ENCODE measurements at regions not wholly inside any gene's neighbourhood (a gene's known extent, or its start where the extent isn't known, plus 50 kb on each side); places are given as distances from the start of the nearest gene placed in this dataset.

DNA sequence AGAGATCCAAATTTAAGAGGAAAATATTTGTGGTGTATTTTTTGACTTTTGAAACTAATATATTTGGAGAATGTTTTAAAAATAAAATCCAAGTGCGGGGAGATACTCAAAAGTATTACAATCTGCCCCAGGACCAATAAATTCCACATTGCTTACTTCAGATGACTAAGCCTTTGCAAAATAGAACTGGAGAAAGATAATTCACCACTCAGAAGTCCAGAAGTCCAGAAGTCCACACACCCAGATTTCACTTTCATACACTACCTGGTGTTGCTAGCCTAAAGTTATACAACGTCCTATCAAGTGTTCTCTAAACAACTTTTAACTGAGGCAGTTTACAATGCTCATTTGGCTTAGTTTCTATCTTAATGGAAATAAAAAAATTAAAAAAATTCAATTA is 487.0 kb upstream of the SEMA3D start:
- no peaks in the 10 kb centered on the region for H3K9me3 ChIP-seq (ENCODE audit: control insufficient read depth in 4 of 4, low read length in 3 of 4)
- 61% methylated on average over 2 of the region's 2 CpGs for WGBS
- H3K9ac ChIP-seq (ENCODE audit: low read depth in 1 of 2, low read length in 2 of 2) = no peak overlapping the region
- no peaks in the 10 kb centered on the region for H3K36me3 ChIP-seq (ENCODE audit: control insufficient read depth in 4 of 4, insufficient read depth in 3 of 4, low read depth in 1 of 4, low read length in 3 of 4)
- H3K4me1 ChIP-seq (ENCODE audit: control insufficient read depth in 4 of 4, insufficient read depth in 4 of 4, low read length in 3 of 4) = no peaks in the 10 kb centered on the region
- no peak overlapping the region for H3K27ac ChIP-seq (ENCODE audit: low read depth in 1 of 2, low read length in 2 of 2)
- TF ChIP-seq, protein P1, sequence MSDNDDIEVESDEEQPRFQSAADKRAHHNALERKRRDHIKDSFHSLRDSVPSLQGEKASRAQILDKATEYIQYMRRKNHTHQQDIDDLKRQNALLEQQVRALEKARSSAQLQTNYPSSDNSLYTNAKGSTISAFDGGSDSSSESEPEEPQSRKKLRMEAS (IDR thresholded peaks at IDR 0.05) = no peak
- TF ChIP-seq TAF1 (conservative IDR thresholded peaks at IDR 0.05) (no peak), HNF4G (IDR thresholded peaks at IDR 0.05) (no peak), YY1 (IDR thresholded peaks at IDR 0.05) (no peak), RAD21 (IDR thresholded peaks at IDR 0.05) (no peak)
- TF ChIP-seq, protein P2, sequence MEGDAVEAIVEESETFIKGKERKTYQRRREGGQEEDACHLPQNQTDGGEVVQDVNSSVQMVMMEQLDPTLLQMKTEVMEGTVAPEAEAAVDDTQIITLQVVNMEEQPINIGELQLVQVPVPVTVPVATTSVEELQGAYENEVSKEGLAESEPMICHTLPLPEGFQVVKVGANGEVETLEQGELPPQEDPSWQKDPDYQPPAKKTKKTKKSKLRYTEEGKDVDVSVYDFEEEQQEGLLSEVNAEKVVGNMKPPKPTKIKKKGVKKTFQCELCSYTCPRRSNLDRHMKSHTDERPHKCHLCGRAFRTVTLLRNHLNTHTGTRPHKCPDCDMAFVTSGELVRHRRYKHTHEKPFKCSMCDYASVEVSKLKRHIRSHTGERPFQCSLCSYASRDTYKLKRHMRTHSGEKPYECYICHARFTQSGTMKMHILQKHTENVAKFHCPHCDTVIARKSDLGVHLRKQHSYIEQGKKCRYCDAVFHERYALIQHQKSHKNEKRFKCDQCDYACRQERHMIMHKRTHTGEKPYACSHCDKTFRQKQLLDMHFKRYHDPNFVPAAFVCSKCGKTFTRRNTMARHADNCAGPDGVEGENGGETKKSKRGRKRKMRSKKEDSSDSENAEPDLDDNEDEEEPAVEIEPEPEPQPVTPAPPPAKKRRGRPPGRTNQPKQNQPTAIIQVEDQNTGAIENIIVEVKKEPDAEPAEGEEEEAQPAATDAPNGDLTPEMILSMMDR (IDR thresholded peaks at IDR 0.05; ENCODE audit: low read depth, low read length, missing input control) = no peak
- TF ChIP-seq, protein P3, sequence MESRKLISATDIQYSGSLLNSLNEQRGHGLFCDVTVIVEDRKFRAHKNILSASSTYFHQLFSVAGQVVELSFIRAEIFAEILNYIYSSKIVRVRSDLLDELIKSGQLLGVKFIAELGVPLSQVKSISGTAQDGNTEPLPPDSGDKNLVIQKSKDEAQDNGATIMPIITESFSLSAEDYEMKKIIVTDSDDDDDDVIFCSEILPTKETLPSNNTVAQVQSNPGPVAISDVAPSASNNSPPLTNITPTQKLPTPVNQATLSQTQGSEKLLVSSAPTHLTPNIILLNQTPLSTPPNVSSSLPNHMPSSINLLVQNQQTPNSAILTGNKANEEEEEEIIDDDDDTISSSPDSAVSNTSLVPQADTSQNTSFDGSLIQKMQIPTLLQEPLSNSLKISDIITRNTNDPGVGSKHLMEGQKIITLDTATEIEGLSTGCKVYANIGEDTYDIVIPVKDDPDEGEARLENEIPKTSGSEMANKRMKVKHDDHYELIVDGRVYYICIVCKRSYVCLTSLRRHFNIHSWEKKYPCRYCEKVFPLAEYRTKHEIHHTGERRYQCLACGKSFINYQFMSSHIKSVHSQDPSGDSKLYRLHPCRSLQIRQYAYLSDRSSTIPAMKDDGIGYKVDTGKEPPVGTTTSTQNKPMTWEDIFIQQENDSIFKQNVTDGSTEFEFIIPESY (IDR thresholded peaks at IDR 0.05) = no peak
- no peak for DNase-seq (ENCODE audit: low spot score)
- no peak overlapping the region for H3K4me3 ChIP-seq (ENCODE audit: low read depth in 1 of 3, low read length in 3 of 3)
- no peaks in the 10 kb centered on the region for H3K27me3 ChIP-seq (ENCODE audit: control insufficient read depth in 4 of 4, insufficient read depth in 4 of 4, low read length in 3 of 4)

DNA sequence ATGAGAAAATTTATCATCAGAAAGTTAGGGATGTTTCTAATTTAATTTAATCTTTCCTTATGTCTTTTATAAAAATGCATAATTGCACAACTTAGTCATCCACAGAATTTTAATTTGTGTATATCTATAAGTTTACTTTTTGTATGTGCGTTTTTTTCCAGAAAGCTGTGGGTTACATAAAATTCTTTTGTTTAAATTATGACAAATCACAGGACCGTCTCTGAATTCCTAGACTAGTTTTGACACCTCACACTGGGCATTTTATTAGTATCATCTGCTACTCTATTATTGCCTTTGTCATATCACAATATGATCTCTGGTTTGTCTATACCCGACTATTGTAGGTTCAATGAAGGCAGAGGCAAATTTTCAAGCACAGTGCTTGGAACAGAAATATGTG is 482.4 kb upstream of the SEMA3D start:
- Histone ChIP-seq H3K36me3 (ENCODE audit: control insufficient read depth in 4 of 4, insufficient read depth in 3 of 4, low read depth in 1 of 4, low read length in 3 of 4) (no peaks in the 10 kb centered on the region), H3K27me3 (ENCODE audit: control insufficient read depth in 4 of 4, insufficient read depth in 4 of 4, low read length in 3 of 4) (no peaks in the 10 kb centered on the region), H3K27ac (ENCODE audit: low read depth in 1 of 2, low read length in 2 of 2) (no peak overlapping the region), H3K9ac (ENCODE audit: low read depth in 1 of 2, low read length in 2 of 2) (no peak overlapping the region), H3K9me3 (ENCODE audit: control insufficient read depth in 4 of 4, low read length in 3 of 4) (no peaks in the 10 kb centered on the region), H3K4me3 (ENCODE audit: low read depth in 1 of 3, low read length in 3 of 3) (no peak overlapping the region), H3K4me1 (ENCODE audit: control insufficient read depth in 4 of 4, insufficient read depth in 4 of 4, low read length in 3 of 4) (no peaks in the 10 kb centered on the region)
- no peak for TF ChIP-seq GABPA (IDR thresholded peaks at IDR 0.05 in 1 of 2, conservative IDR thresholded peaks at IDR 0.05 in 1 of 2)
- TF ChIP-seq JUND (IDR thresholded peaks at IDR 0.05) = no peak
- no peak for TF ChIP-seq FOXA2 (IDR thresholded peaks at IDR 0.05)
- TF ChIP-seq, protein P4, sequence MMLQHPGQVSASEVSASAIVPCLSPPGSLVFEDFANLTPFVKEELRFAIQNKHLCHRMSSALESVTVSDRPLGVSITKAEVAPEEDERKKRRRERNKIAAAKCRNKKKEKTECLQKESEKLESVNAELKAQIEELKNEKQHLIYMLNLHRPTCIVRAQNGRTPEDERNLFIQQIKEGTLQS (IDR thresholded peaks at IDR 0.05) = no peak
- TF ChIP-seq, protein P1 (IDR thresholded peaks at IDR 0.05) = no peak
- no peak for TF ChIP-seq RAD21 (IDR thresholded peaks at IDR 0.05)
- no peak for TF ChIP-seq YY1 (IDR thresholded peaks at IDR 0.05)
- WGBS = 77% methylated on average over 3 of the region's 3 CpGs
- no peak for DNase-seq (ENCODE audit: low spot score)

DNA sequence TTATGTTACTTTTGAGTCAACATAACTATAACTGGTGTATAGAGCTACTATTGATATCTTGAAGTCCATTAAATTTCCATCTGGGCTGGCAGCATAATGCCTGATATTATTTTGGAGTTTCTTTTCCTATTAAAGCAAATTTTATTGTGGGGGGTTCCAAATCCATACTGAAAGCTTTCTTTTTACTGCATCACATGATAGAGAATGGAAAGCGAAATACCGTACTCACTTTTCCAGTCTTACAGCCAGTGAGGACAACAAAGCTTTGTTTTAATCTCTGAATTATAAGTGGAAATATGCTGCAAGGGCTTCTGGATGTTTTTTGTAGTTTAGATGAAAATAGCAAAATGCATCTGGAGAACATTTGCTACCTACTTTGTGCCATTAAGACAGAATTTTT is 477.5 kb upstream of the SEMA3D start:
- Histone ChIP-seq H3K36me3 (ENCODE audit: control insufficient read depth in 4 of 4, insufficient read depth in 3 of 4, low read depth in 1 of 4, low read length in 3 of 4) (no peaks in the 10 kb centered on the region), H3K27me3 (ENCODE audit: control insufficient read depth in 4 of 4, insufficient read depth in 4 of 4, low read length in 3 of 4) (no peaks in the 10 kb centered on the region), H3K9me3 (ENCODE audit: control insufficient read depth in 4 of 4, low read length in 3 of 4) (no peaks in the 10 kb centered on the region), H3K27ac (ENCODE audit: low read depth in 1 of 2, low read length in 2 of 2) (no peak overlapping the region), H3K4me1 (ENCODE audit: control insufficient read depth in 4 of 4, insufficient read depth in 4 of 4, low read length in 3 of 4) (no peaks in the 10 kb centered on the region), H3K9ac (ENCODE audit: low read depth in 1 of 2, low read length in 2 of 2) (no peak overlapping the region), H3K4me3 (ENCODE audit: low read depth in 1 of 3, low read length in 3 of 3) (no peak overlapping the region)
- WGBS = 93% methylated on average over 2 of the region's 2 CpGs
- no peak for DNase-seq (ENCODE audit: low spot score)
- TF ChIP-seq, protein P1 (IDR thresholded peaks at IDR 0.05) = no peak
- TF ChIP-seq HNF4A (conservative IDR thresholded peaks at IDR 0.05) = no peak
- no peak for TF ChIP-seq FOXA1 (IDR thresholded peaks at IDR 0.05)
- no peak for TF ChIP-seq SP1 (IDR thresholded peaks at IDR 0.05)
- TF ChIP-seq, protein P5, sequence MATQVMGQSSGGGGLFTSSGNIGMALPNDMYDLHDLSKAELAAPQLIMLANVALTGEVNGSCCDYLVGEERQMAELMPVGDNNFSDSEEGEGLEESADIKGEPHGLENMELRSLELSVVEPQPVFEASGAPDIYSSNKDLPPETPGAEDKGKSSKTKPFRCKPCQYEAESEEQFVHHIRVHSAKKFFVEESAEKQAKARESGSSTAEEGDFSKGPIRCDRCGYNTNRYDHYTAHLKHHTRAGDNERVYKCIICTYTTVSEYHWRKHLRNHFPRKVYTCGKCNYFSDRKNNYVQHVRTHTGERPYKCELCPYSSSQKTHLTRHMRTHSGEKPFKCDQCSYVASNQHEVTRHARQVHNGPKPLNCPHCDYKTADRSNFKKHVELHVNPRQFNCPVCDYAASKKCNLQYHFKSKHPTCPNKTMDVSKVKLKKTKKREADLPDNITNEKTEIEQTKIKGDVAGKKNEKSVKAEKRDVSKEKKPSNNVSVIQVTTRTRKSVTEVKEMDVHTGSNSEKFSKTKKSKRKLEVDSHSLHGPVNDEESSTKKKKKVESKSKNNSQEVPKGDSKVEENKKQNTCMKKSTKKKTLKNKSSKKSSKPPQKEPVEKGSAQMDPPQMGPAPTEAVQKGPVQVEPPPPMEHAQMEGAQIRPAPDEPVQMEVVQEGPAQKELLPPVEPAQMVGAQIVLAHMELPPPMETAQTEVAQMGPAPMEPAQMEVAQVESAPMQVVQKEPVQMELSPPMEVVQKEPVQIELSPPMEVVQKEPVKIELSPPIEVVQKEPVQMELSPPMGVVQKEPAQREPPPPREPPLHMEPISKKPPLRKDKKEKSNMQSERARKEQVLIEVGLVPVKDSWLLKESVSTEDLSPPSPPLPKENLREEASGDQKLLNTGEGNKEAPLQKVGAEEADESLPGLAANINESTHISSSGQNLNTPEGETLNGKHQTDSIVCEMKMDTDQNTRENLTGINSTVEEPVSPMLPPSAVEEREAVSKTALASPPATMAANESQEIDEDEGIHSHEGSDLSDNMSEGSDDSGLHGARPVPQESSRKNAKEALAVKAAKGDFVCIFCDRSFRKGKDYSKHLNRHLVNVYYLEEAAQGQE (IDR thresholded peaks at IDR 0.05) = no peak
- TF ChIP-seq TAF1 (conservative IDR thresholded peaks at IDR 0.05) = no peak
- no peak for TF ChIP-seq NR2F2 (IDR thresholded peaks at IDR 0.05)
- TF ChIP-seq RAD21 (IDR thresholded peaks at IDR 0.05) = no peak
- TF ChIP-seq YY1 (IDR thresholded peaks at IDR 0.05) = no peak
- no peak for TF ChIP-seq GABPA (IDR thresholded peaks at IDR 0.05 in 1 of 2, conservative IDR thresholded peaks at IDR 0.05 in 1 of 2)

Measured in liver (tissue), 8 donors.